Stimulated activated CD4-positive, alpha-beta T cell treated with anti-CD3 and anti-CD28 coated beads, Interleukin-4, amount 100 ng/mL, for 48 hours (primary cell): ENCODE measurements at regions not wholly inside any gene's neighbourhood (a gene's known extent, or its start where the extent isn't known, plus 50 kb on each side); places are given as distances from the start of the nearest gene placed in this dataset.
"Not testable (repeated sequence)": the region's sequence is repeated elsewhere in the genome, so short reads cannot be mapped to it uniquely, and the experiment has no call there.

Experiments
- DNase-seq, 2 donors: peaks; one replicate each; pipeline ENCODE4 v3.0.0-alpha.2; 2020; ENCODE audit warnings: low read depth in 2 of 2

DNA sequence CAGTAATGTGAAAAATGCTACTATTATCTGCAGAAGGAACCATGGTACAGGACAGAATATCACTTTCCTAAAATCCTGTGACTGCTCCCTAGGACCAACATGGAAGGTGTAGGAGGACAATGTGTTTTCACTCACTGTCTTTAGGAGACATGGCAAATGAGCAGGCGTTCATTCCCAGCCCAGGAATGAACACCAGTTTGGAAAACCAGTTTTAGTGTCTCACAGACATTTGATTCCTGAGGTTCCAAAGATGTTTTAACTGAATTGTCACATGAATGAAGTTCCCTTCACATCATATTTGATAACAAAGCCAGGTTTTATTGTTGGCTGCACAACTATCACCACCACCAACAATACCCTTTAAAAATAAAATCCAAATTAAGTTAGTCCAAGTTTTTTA lies 178.2 kb downstream of the ENC1 start:
- no peak for DNase-seq

GRCh38 chr5:74461251-74461650 lies 179.3 kb downstream of the ENC1 start:
- DNase-seq, result no peak

DNA sequence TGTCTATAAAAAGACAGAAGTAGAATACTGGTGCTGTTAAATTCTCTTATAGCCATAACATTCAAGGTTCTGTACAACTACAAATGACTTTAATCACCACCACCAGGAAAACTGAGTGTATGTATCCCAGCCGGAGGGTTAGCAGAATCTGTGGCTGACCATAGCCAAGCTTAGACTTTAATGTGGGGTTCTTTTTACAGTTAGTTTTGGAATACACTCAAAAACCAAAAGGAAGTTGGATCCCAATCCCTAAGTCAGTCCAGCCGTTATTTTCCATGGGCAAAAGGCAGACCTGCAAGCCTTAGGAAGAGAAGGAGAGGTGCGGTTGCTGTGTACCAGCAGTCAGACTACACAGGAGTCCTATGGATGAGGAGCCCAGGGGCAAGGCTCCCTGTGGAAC lies 179.8 kb downstream of the ENC1 start:
- no peak for DNase-seq

- DNase-seq, result no peak
Observed at GRCh38 chr5:74459984-74460383, 180.5 kb downstream of the ENC1 start.

- no peak for DNase-seq
Observed at GRCh38 chr5:74457876-74458275, 182.7 kb downstream of the ENC1 start.

DNA sequence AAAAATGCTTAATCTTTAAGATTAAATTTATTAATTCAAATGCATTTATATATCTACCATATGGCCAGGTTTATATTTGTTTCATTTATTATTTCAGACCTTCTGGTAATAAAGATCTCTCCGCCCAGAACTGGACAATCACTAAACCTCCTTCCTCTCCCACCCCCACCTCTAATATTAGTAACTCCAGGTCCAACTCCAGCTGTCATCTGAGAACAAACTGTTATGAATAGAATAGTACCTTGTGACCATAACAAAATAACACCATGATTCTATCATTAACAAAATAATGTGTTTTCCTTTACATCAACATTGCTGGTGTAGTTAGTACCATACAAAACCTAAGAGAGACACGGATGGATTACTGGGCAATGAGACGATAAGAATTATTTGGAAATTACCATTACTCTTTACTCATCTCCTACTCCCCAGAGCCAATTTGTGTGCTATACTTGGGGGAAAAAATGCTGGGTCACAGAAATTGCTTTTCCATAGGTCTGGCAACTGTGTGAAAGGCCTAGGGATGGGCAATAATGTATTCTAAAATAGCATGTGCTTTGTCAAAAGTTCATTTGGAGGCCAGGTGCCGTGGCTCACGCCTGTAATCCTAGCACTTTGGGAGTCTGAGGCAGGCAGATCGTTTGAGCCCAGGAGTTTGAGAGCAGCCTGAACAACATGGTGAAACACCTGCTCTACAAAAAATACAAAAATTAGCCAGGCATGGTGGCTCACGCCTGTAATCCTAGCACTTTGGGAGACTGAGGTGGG lies 186.1 kb downstream of the ENC1 start:
- DNase-seq, result no peak

GRCh38 chr5:74452856-74453255 lies 187.7 kb downstream of the ENC1 start:
- no peak for DNase-seq

- no peak for DNase-seq
Observed at GRCh38 chr5:74450095-74450494, 190.4 kb downstream of the ENC1 start.

DNA sequence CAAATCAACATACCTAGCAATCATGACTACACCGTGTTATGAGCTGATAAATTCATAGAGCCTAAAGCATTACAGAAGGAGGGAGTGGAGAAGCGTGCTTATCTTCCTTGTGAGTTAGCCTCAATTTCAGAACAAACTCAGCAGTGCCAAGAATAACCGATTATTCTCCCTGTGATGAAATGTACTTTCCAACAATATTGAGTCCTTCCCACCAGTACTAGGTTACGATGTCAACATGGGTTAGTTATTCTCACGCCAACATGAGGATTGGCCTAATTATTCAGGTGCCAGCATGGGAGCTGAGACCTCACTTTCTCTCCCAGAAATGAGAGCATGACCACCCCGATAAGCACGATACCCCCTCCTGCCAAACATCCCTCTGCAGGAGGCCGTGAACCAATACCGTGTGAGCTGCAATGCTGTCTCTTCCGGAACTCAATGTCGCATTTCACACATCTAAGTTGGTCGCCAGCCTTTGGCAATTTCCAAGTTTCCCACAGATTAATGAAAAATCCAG lies 193.7 kb downstream of the ENC1 start:
- DNase-seq, result no peak

GRCh38 chr5:74442466-74442865 lies 198.1 kb downstream of the ENC1 start:
- no peak for DNase-seq

DNA sequence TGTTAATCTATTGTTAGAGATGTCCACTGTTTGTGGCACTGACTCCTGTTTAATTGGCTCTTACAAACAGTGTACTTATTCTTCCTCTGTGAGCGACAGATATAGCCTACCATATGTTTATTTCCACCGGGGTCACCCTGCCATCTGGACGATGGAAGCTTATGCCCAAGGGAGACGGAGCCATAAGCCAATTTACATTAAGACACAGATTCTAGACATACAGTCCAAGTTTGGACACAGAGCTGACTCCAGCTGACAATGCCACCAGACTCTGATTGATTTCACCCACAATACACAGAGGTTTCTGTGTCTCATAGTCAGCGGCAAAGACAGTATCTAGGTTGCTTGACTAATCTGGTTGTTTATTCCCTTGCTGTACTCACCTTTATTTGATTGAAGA lies 198.9 kb downstream of the ENC1 start:
- DNase-seq, result no peak

DNA sequence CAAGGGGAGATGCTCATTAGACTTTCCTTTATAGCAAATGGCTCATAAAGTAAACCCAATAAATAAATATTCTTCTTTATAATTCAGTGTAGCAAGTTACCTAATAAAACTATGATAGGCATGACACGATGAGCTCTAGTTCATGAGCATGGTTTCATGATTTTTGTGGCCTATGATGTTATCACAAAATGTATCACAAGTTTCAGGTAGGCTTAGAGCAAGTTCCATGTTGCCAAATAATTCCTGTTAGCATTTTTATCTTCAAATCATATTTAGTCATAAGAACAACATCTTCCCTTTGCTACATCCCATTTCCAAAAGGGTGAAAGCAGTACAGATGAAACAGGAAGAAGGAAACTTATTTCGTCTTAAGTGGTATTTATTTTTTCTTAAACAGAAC lies 200.2 kb downstream of the ENC1 start:
- no peak for DNase-seq

DNA sequence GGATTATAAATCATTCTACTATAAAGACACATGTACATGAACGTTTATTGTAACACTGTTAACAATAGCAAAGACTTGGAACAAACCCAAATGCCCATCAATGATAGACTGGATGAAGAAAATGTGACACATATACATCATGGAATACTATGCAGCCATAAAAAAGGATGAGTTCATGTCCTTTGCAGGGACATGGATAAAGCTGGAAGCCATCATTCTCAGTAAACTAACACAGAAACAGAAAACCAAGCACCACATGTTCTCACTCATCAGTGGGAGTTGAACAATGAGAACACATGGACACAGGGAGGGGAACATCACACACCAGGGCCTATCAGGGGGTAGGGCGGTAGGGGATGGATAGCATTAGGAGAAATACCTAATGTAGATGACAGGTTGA lies 202.7 kb downstream of the ENC1 start:
- not testable (repeated sequence) for DNase-seq

DNA sequence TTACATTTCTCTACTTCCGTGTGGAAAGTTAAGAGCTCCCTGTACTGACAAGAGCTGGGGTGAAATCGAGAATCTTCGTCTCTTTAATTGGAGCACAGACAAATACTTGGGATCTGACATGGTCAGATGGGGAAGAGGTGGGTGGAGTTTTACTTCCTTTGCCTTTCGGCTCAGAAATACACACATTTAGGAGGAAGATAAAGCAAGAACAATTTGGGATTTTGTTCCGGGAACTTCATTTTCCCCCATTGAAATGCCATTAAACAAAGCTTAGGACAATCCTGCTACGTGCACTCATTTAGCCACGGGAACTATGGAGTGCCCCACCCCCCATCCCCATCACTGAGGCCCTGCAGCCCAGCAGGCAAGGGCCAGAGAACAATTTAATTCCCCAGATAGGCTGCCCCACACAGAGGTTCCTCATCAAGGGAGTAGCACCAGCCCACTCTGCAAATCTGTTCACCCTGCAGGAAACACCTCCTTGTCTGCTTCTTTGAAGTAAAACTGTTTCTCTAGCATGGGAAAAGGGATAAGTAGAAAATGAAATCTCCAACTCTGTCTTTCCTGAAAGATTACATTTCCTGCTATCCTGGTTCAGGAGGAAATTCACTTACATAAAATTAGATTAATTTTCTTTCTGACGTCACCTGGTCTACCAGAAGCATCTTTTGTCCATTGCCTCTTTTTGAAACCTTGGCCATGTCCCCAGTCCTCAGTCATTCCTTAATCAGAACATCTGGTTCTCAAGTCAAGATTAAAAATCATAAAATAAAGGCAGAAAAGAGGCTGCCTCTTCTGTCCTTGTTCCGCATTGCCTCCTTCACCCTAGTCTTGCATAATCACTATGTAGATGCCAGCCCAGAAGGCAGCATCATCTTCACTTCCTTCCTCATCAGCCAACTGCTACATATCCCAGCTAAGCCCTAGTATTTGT lies 206.4 kb downstream of the ENC1 start:
- no peak for DNase-seq

- no peak for DNase-seq
Observed at GRCh38 chr5:74433255-74433895, 207.2 kb downstream of the ENC1 start.

DNA sequence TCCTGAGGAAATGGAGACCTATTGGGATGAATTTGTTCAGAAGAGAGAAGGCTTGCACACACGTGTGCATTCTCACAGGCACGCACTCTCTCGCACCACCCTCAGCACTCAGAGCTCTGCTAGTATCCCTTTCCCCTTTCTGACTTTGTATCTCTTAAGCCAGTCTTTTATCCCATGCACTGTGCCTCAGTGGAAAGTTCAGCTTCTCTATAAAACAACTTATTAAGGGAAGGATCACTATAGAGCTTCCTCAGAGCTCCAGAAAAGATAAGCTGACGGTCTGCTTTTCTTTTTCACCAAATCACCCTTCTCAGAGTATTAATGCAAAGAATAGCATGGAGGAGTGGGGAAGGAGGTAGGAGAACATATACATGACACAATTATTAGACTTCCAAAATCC lies 207.8 kb downstream of the ENC1 start:
- DNase-seq, result no peak

DNA sequence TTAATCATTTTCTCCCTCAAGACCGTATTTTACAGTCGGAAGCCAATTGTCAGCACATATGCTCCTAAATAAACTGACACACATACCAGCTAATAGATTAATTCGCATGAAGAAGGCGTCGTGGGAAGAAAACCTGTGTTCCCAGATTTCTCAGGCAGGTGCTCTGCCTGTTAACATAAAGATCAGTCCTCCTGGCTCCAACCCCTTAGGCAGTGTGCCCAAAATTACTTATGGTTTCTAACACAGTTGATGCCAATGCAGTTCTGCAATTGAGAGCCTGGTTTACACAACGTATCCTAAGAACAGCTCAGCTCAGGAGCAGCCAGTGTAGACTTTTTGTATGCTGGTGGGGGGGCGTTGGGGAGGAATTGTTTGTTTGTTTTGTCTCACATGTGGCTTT lies 208.3 kb downstream of the ENC1 start:
- DNase-seq, result no peak

DNA sequence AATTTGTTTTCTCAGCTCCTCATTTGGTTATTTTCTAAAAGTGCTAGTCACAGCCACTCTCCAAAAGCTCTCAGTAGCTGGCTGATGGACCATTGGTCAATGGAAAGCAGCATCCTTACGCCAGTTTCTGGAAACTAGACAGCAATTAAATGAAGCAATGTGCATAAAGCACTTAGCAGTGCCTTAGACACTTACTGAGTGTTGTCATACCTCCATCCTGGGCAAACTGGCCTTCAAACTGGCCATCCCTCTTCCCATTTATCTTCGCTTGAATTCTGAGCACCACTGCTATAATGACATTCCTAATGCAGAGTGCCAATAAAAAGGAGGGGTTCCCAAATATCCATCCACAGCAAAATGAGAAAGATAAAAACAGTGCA lies 209.2 kb downstream of the ENC1 start:
- no peak for DNase-seq

- DNase-seq, result no peak
Observed at GRCh38 chr5:74430631-74431289, 209.8 kb downstream of the ENC1 start.

DNA sequence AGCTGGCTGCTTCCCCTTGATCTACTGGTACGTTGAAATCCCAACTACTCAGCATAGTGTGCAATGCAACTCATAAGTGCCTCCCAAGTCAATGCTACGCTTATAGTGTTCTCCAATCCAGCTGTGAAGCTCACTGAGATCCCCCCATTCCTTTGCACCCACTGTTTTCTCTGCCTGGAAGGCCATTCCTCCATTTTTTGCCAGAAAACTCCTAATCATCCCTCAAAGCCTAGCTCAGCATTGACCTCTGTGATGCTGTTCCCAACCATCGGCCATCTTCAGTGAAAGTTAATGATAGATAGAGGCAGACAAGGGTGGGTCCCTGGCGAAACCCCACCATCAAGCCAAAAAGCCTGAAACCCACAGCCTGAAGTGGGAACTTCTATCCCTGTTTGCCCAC lies 211.0 kb downstream of the ENC1 start:
- no peak for DNase-seq

DNA sequence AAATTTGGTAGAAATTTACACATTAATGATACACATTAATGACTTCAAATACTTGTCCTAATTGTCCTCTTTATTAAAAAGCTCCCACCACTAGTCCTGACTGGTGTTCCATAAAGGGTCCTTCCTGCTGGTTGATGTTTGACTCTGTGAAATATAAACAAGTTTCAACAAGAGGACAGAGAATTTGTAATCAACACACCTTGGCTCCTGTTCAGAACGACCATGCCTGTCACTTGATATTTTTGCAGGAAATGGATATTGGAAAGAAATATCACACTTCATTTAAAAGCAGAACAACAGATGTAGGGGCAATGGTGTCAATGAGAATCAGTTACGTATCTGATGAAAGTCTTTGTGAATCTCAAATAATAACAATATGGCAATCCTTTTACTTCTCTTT lies 211.7 kb downstream of the ENC1 start:
- no peak for DNase-seq

DNA sequence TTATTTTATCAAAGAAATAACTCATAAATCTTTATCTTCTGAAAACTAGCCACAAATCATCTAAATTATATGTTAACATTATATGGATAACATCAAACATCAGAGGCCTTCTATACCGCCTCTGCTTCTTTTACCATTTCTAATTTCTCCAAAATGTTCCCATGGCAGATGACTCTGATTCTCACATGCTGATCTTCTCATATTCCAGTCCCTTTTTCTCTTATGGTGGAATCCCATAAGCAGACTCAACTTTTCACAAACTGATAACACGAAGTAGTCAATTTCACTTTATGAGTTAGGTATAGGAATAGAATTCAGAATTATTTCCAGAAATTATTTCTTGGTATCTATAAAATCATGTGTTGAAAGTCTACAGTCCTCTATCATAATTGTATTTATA lies 212.3 kb downstream of the ENC1 start:
- no peak for DNase-seq
